ENCODE measurements at regions not wholly inside any gene's neighbourhood (a gene's known extent, or its start where the extent isn't known, plus 50 kb on each side); places are given as distances from the start of the nearest gene placed in this dataset.

- DNase-seq (ENCODE audit: low read depth) = no peak
- H3K36me3 ChIP-seq (ENCODE audit: control insufficient read depth, insufficient read depth, low read length) = no peaks in the 10 kb centered on the region
- no peak overlapping the region for H3K4me3 ChIP-seq (ENCODE audit: low read depth, low read length)
- TF ChIP-seq CTCF (IDR thresholded peaks at IDR 0.05; ENCODE audit: insufficient read depth, low read length, poor library complexity, severe bottlenecking) = no peak
- no peaks in the 10 kb centered on the region for H3K27me3 ChIP-seq (ENCODE audit: control insufficient read depth, insufficient read depth, low read length)
Observed at GRCh38 chr6:78390066-78390465, 477.3 kb upstream of the IRAK1BP1 start.

GRCh38 chr6:78397499-78397898 lies 469.9 kb upstream of the IRAK1BP1 start:
- H3K4me3 ChIP-seq (ENCODE audit: low read depth, low read length) = no peak overlapping the region
- H3K27me3 ChIP-seq (ENCODE audit: control insufficient read depth, insufficient read depth, low read length) = no peaks in the 10 kb centered on the region
- DNase-seq (ENCODE audit: low read depth) = no peak
- H3K36me3 ChIP-seq (ENCODE audit: control insufficient read depth, insufficient read depth, low read length) = no peaks in the 10 kb centered on the region
- no peak for TF ChIP-seq CTCF (IDR thresholded peaks at IDR 0.05; ENCODE audit: insufficient read depth, low read length, poor library complexity, severe bottlenecking)

GRCh38 chr6:78398292-78398691 lies 469.1 kb upstream of the IRAK1BP1 start:
- Histone ChIP-seq H3K27me3 (ENCODE audit: control insufficient read depth, insufficient read depth, low read length) (no peaks in the 10 kb centered on the region), H3K4me3 (ENCODE audit: low read depth, low read length) (no peak overlapping the region), H3K36me3 (ENCODE audit: control insufficient read depth, insufficient read depth, low read length) (no peaks in the 10 kb centered on the region)
- no peak for DNase-seq (ENCODE audit: low read depth)
- no peak for TF ChIP-seq CTCF (IDR thresholded peaks at IDR 0.05; ENCODE audit: insufficient read depth, low read length, poor library complexity, severe bottlenecking)

- Histone ChIP-seq H3K27me3 (ENCODE audit: control insufficient read depth, insufficient read depth, low read length) (no peaks in the 10 kb centered on the region), H3K4me3 (ENCODE audit: low read depth, low read length) (no peak overlapping the region)
- no peak for TF ChIP-seq CTCF (IDR thresholded peaks at IDR 0.05; ENCODE audit: insufficient read depth, low read length, poor library complexity, severe bottlenecking)
Observed at GRCh38 chr6:78400076-78400475, 467.3 kb upstream of the IRAK1BP1 start.

GRCh38 chr6:78427386-78427785 lies 440.0 kb upstream of the IRAK1BP1 start:
- DNase-seq (ENCODE audit: low read depth) = no peak
- no peak for TF ChIP-seq CTCF (IDR thresholded peaks at IDR 0.05; ENCODE audit: insufficient read depth, low read length, poor library complexity, severe bottlenecking)
- H3K4me3 ChIP-seq (ENCODE audit: low read depth, low read length) = no peak overlapping the region
- no peaks in the 10 kb centered on the region for H3K36me3 ChIP-seq (ENCODE audit: control insufficient read depth, insufficient read depth, low read length)
- H3K27me3 ChIP-seq (ENCODE audit: control insufficient read depth, insufficient read depth, low read length) = no peaks in the 10 kb centered on the region

More at GRCh38 chr6:78400076-78400475, 467.3 kb upstream of the IRAK1BP1 start:
- no peaks in the 10 kb centered on the region for H3K36me3 ChIP-seq (ENCODE audit: control insufficient read depth, insufficient read depth, low read length)
- no peak for DNase-seq (ENCODE audit: low read depth)

- TF ChIP-seq CTCF (IDR thresholded peaks at IDR 0.05; ENCODE audit: insufficient read depth, low read length, poor library complexity, severe bottlenecking) = no peak
- H3K27me3 ChIP-seq (ENCODE audit: control insufficient read depth, insufficient read depth, low read length) = no peaks in the 10 kb centered on the region
- H3K36me3 ChIP-seq (ENCODE audit: control insufficient read depth, insufficient read depth, low read length) = no peaks in the 10 kb centered on the region
- DNase-seq (ENCODE audit: low read depth) = no peak
- no peak overlapping the region for H3K4me3 ChIP-seq (ENCODE audit: low read depth, low read length)
Observed at GRCh38 chr6:78430521-78430920, 436.8 kb upstream of the IRAK1BP1 start.
